IMR-90 (cell line): ENCODE measurements at regions not wholly inside any gene's neighbourhood (a gene's known extent, or its start where the extent isn't known, plus 50 kb on each side); places are given as distances from the start of the nearest gene placed in this dataset.

Source experiments
- ATAC-seq: fragments of 200-7000 bp; cut with Tn5 transposase; 2 replicates; pipeline ENCODE4 v1.9.1; 2020; ENCODE audit warnings: low read depth, mild to moderate bottlenecking, moderate library complexity
- BruUV-seq: library from RNA; stranded (reverse); fragments of 400-500 nt; replicated peaks from 2 replicates; lab custom pipeline; 2021; lab: Mats Ljungman, UMichigan
- CTCF ChIA-PET: fragments of 300-600 bp; formaldehyde crosslinking; extraction: SDS; loops from one replicate; lab custom pipeline; 2021; ENCODE audit warnings: antibody characterized with exemption; lab: Yijun Ruan, JAX
- POLR2A ChIA-PET: fragments of 300-600 bp; sonication (Branson Sonifier 250); formaldehyde crosslinking; loops from one replicate; lab custom pipeline; 2022; ENCODE audit warnings: antibody characterized with exemption; ENCODE audit not compliant: unreplicated experiment; lab: Charles Lee
- DNase-seq: peaks from one replicate; pipeline ENCODE4 v3.0.0; 2013
- H2AFZ ChIP-seq: replicated peaks from 2 replicates; pipeline ENCODE3; 2013; ENCODE audit warnings: low read length, mild to moderate bottlenecking; ENCODE audit not compliant: poor library complexity
- H2AK5ac ChIP-seq: 2 replicates; pipeline ENCODE4 v1.6.1; 2013; ENCODE audit warnings: low read depth, low read length, inconsistent platforms
- H2AK9ac ChIP-seq: replicated peaks from 2 replicates; pipeline ENCODE3; 2013; ENCODE audit warnings: mild to moderate bottlenecking, low read depth, low read length, moderate library complexity; ENCODE audit not compliant: poor library complexity
- H2BK120ac ChIP-seq: 2 replicates; pipeline ENCODE4 v1.6.1; 2013; ENCODE audit warnings: low read depth, low read length, inconsistent platforms
- H2BK15ac ChIP-seq: 3 replicates; pipeline ENCODE4 v1.6.1; 2013; ENCODE audit warnings: low read depth, low read length, inconsistent platforms
- H2BK20ac ChIP-seq: 2 replicates; pipeline ENCODE4 v1.6.1; 2013; ENCODE audit warnings: low read depth, mild to moderate bottlenecking, inconsistent platforms, low read length, moderate library complexity
- H2BK5ac ChIP-seq: 2 replicates; pipeline ENCODE4 v1.6.1; 2013; ENCODE audit warnings: mild to moderate bottlenecking, low read depth, low read length, inconsistent platforms; ENCODE audit not compliant: poor library complexity, severe bottlenecking
- H3K14ac ChIP-seq: replicated peaks from 2 replicates; pipeline ENCODE4 v1.6.1; 2013; ENCODE audit warnings: low read depth, low read length, inconsistent platforms
- H3K18ac ChIP-seq: 2 replicates; pipeline ENCODE4 v1.6.1; 2013; ENCODE audit warnings: low read depth, low read length, control low read depth
- H3K23ac ChIP-seq: 2 replicates; pipeline ENCODE4 v1.6.1; 2013; ENCODE audit warnings: low read depth, low read length, inconsistent platforms
- H3K27ac ChIP-seq: 2 replicates; pipeline ENCODE4 v1.5.1; 2013; ENCODE audit warnings: mild to moderate bottlenecking, control low read depth, low read length; ENCODE audit not compliant: insufficient read depth
- H3K27me3 ChIP-seq: 2 replicates; pipeline ENCODE4 v1.6.1; 2013; ENCODE audit warnings: low read length; ENCODE audit not compliant: control insufficient read depth, insufficient read depth
- H3K36me3 ChIP-seq: 2 replicates; pipeline ENCODE4 v1.6.1; 2013; ENCODE audit warnings: low read length, mixed read lengths; ENCODE audit not compliant: control insufficient read depth, insufficient read depth
- H3K4ac ChIP-seq: 2 replicates; pipeline ENCODE4 v1.6.1; 2013; ENCODE audit warnings: low read depth, low read length, inconsistent platforms
- H3K4me1 ChIP-seq: 2 replicates; pipeline ENCODE4 v1.6.1; 2013; ENCODE audit warnings: low read length, mixed read lengths; ENCODE audit not compliant: control insufficient read depth, insufficient read depth
- H3K4me2 ChIP-seq: 2 replicates; pipeline ENCODE4 v1.6.1; 2013; ENCODE audit warnings: low read depth, mild to moderate bottlenecking, control low read depth, low read length, moderate library complexity
- H3K4me3 ChIP-seq: 2 replicates; pipeline ENCODE4 v1.5.1; 2013; ENCODE audit warnings: low read depth, mild to moderate bottlenecking, control low read depth, low read length, moderate library complexity; ENCODE audit not compliant: insufficient read depth
- H3K56ac ChIP-seq: 2 replicates; pipeline ENCODE4 v1.6.1; 2013; ENCODE audit warnings: low read length, inconsistent platforms; ENCODE audit not compliant: insufficient read depth; ENCODE audit errors: extremely low read depth
- H3K79me1 ChIP-seq, 2 experiments: 2 replicates each; pipeline ENCODE4 v1.6.1; 2013; ENCODE audit warnings: low read length in 2 of 2, inconsistent platforms in 1 of 2, low read depth in 1 of 2
- H3K9ac ChIP-seq: 2 replicates; pipeline ENCODE4 v1.6.1; 2013; ENCODE audit warnings: low read depth, low read length, control low read depth
- H3K9me1 ChIP-seq: 2 replicates; pipeline ENCODE4 v1.6.1; 2013; ENCODE audit warnings: low read length, inconsistent platforms; ENCODE audit not compliant: insufficient read depth
- H3K9me3 ChIP-seq: 2 replicates; pipeline ENCODE4 v1.6.1; 2013; ENCODE audit warnings: low read length; ENCODE audit not compliant: control insufficient read depth, insufficient read depth
- H4K20me1 ChIP-seq: 2 replicates; pipeline ENCODE4 v1.6.1; 2013; ENCODE audit warnings: low read length, inconsistent platforms; ENCODE audit not compliant: insufficient read depth
- H4K5ac ChIP-seq: 2 replicates; pipeline ENCODE4 v1.6.1; 2013; ENCODE audit warnings: mild to moderate bottlenecking, low read depth, low read length, control low read depth
- H4K8ac ChIP-seq, 2 experiments: 2 replicates each; pipeline ENCODE4 v1.6.1; 2013; ENCODE audit warnings: low read depth in 2 of 2, low read length in 2 of 2, control low read depth in 1 of 2, inconsistent platforms in 1 of 2
- H4K91ac ChIP-seq: 2 replicates; pipeline ENCODE4 v1.6.1; 2013; ENCODE audit warnings: low read depth, low read length, inconsistent platforms; ENCODE audit not compliant: insufficient read depth
- BHLHE40 ChIP-seq: fragments of 150-350 bp; IDR thresholded peaks from 2 replicates; pipeline ENCODE4 v1.6.1; 2016; ENCODE audit warnings: mild to moderate bottlenecking, low read depth, low read length
- CEBPB ChIP-seq: IDR thresholded peaks from 2 replicates; pipeline ENCODE4 v1.6.1; 2012; ENCODE audit warnings: low read depth, low read length, improper control_type of control experiment
- CHD1 ChIP-seq: IDR thresholded peaks from 2 replicates; pipeline ENCODE4 v1.6.1; 2012; ENCODE audit warnings: low read depth, low read length, improper control_type of control experiment
- CTCF ChIP-seq: conservative IDR thresholded peaks from 2 replicates; pipeline ENCODE4 v1.5.1; 2012; ENCODE audit warnings: mild to moderate bottlenecking, low read depth, low read length, improper control_type of control experiment
- ELK1 ChIP-seq: fragments of 150-350 bp; IDR thresholded peaks from 2 replicates; pipeline ENCODE4 v1.6.1; 2016; ENCODE audit warnings: low read depth, mild to moderate bottlenecking, low read length, moderate library complexity, borderline replicate concordance
- MAFK ChIP-seq: IDR thresholded peaks from 2 replicates; pipeline ENCODE4 v1.6.1; 2012; ENCODE audit warnings: low read depth, low read length, improper control_type of control experiment
- MAZ ChIP-seq: IDR thresholded peaks from 2 replicates; pipeline ENCODE4 v1.6.1; 2012; ENCODE audit warnings: low read depth, mild to moderate bottlenecking, low read length, improper control_type of control experiment, moderate library complexity, borderline replicate concordance
- POLR2A ChIP-seq: IDR thresholded peaks from 2 replicates; pipeline ENCODE4 v1.6.1; 2012; ENCODE audit warnings: mild to moderate bottlenecking, low read depth, low read length
- RAD21 ChIP-seq: IDR thresholded peaks from 2 replicates; pipeline ENCODE4 v1.6.1; 2012; ENCODE audit warnings: low read length, improper control_type of control experiment
- RCOR1 ChIP-seq: IDR thresholded peaks from 2 replicates; pipeline ENCODE4 v1.6.1; 2012; ENCODE audit warnings: mild to moderate bottlenecking, low read length, improper control_type of control experiment; ENCODE audit not compliant: insufficient replicate concordance
- RFX5 ChIP-seq: IDR thresholded peaks from 2 replicates; pipeline ENCODE4 v1.8.0; 2012; ENCODE audit warnings: low read depth, mild to moderate bottlenecking, low read length, moderate library complexity
- SMC3 ChIP-seq: fragments of 150-350 bp; IDR thresholded peaks from 2 replicates; pipeline ENCODE4 v1.6.1; 2016; ENCODE audit warnings: low read depth, mild to moderate bottlenecking, antibody characterized with exemption, low read length, moderate library complexity
- WGBS, 2 experiments: methylation state at CpG; one replicate each; pipeline versions ENCODE4 v1.1.5 to v1.1.7; 2013; ENCODE audit warnings: missing lambda C conversion rate in 2 of 2; ENCODE audit not compliant: insufficient read length in 1 of 2; ENCODE audit errors: extremely low coverage in 2 of 2; 5-methylcytosine and 5-hydroxymethylcytosine counted together
- dilution Hi-C: fragments of 300-500 bp; cut with HindIII; formaldehyde crosslinking; loops from one replicate; pipeline ENCODE4 v1.14.3; 2018; ENCODE audit warnings: low sequenced_read_pairs; ENCODE audit not compliant: unreplicated experiment
- in situ Hi-C: fragments of 300-500 bp; cut with MboI; formaldehyde crosslinking; loops from 3 replicates; pipeline ENCODE4 v1.14.3; 2019; ENCODE audit warnings: low sequenced_read_pairs, inconsistent platforms, mixed read lengths
- intact Hi-C: fragments of 100-400 bp; cut with micrococcal nuclease; formaldehyde crosslinking; loops from 2 replicates; pipeline ENCODE4 v1.10.0; 2022

- no peak overlapping the region for H4K91ac ChIP-seq
- H4K8ac ChIP-seq = no peak overlapping the region
- no peaks in the 10 kb centered on the region for H3K9me3 ChIP-seq
- no peaks in the 10 kb centered on the region for H3K36me3 ChIP-seq
- no peak overlapping the region for H3K4me2 ChIP-seq
- no peak overlapping the region for H3K4ac ChIP-seq
- H2AK9ac ChIP-seq = no peak overlapping the region
- intact Hi-C loops = no loop called here
- H3K79me1 ChIP-seq = no peaks in the 10 kb centered on the region
- H3K27me3 ChIP-seq = no peaks in the 10 kb centered on the region
- H3K14ac ChIP-seq = no peak overlapping the region
- no peak overlapping the region for H2AK5ac ChIP-seq
- dilution Hi-C loops = no loop called here
- H3K56ac ChIP-seq = no peak overlapping the region
- H3K18ac ChIP-seq = no peak overlapping the region
- no peak overlapping the region for H2BK15ac ChIP-seq
- no peak overlapping the region for H2BK5ac ChIP-seq
- no CpG with 5 or more reads among the region's 3 CpGs for WGBS, 2 experiments
- H4K20me1 ChIP-seq = no peaks in the 10 kb centered on the region
- no peak overlapping the region for H4K5ac ChIP-seq
- in situ Hi-C loops = no loop called here
- DNase-seq (no peak), ATAC-seq (peak; percentile 42)
- ChIA-PET POLR2A (no interaction called here), CTCF (no interaction called here)
- H2AFZ ChIP-seq = no peak overlapping the region
- H3K4me3 ChIP-seq = no peak overlapping the region
- TF ChIP-seq SMC3 (no peak), CTCF (no peak), CHD1 (no peak), MAFK (no peak), RFX5 (no peak), POLR2A (no peak), CEBPB (no peak), BHLHE40 (no peak), RCOR1 (no peak), ELK1 (no peak), MAZ (no peak), RAD21 (no peak)
- BruUV-seq = no TSS peak
- H3K9me1 ChIP-seq = no peaks in the 10 kb centered on the region
- H2BK20ac ChIP-seq = no peak overlapping the region
- H3K9ac ChIP-seq = no peak overlapping the region
- H2BK120ac ChIP-seq = no peak overlapping the region
- H3K27ac ChIP-seq = no peak overlapping the region
- no peaks in the 10 kb centered on the region for H3K4me1 ChIP-seq
- no peak overlapping the region for H3K23ac ChIP-seq
Measured at GRCh38 chr11:16441461-16441860, 85.1 kb upstream of the SOX6 start.
